Upper lobe of left lung (tissue), 6 donors: ENCODE measurements at regions not wholly inside any gene's neighbourhood (a gene's known extent, or its start where the extent isn't known, plus 50 kb on each side); places are given as distances from the start of the nearest gene placed in this dataset.

Experiments used
- ATAC-seq, 2 donors: fragments of 200-7000 bp; cut with Tn5 transposase; one replicate each; pipeline ENCODE4 v1.9.1; 2022; ENCODE audit warnings: mild to moderate bottlenecking in 2 of 2, moderate library complexity in 2 of 2; ENCODE audit not compliant: low FRiP score in 2 of 2
- DNase-seq, 2 donors: peaks; one replicate each; pipeline ENCODE4 v3.0.0-alpha.2; 2019 to 2020
- H3K27ac ChIP-seq, 4 donors: fragments of 200-600 bp; sonication (generic); one replicate each; pipeline ENCODE4 v1.5.1; 2016 to 2019
- H3K27me3 ChIP-seq, 4 donors: fragments of 200-600 bp; sonication (generic); one replicate each; pipeline ENCODE4 v1.5.1; 2017 to 2019
- H3K36me3 ChIP-seq, 4 donors: fragments of 200-600 bp; sonication (generic); one replicate each; pipeline ENCODE4 v1.5.1; 2016 to 2019
- H3K4me1 ChIP-seq, 4 donors: fragments of 200-600 bp; sonication (generic); one replicate each; pipeline ENCODE4 v1.5.1; 2018 to 2019
- H3K4me3 ChIP-seq, 4 donors: fragments of 200-600 bp; sonication (generic); one replicate each; pipeline ENCODE4 v1.5.1; 2017 to 2019; ENCODE audit warnings: mild to moderate bottlenecking in 2 of 4, moderate library complexity in 1 of 4
- H3K9me3 ChIP-seq, 4 donors: fragments of 200-600 bp; sonication (generic); one replicate each; pipeline ENCODE4 v1.5.1; 2018 to 2019
- EP300 ChIP-seq, 4 donors: sonication (generic); formaldehyde crosslinking; IDR thresholded peaks; one replicate each; pipeline ENCODE4 v1.5.1; 2017; ENCODE audit warnings: antibody characterized with exemption in 4 of 4, control low read depth in 2 of 4
- POLR2A ChIP-seq, 4 donors: fragments of 450-650 bp; IDR thresholded peaks; one replicate each; pipeline ENCODE4 v1.5.1; 2016 to 2017; ENCODE audit warnings: antibody characterized with exemption in 4 of 4, mild to moderate bottlenecking in 2 of 4
- POLR2AphosphoS5 ChIP-seq, 2 donors: sonication (generic); formaldehyde crosslinking; IDR thresholded peaks; one replicate each; pipeline ENCODE4 v1.5.1; 2017; ENCODE audit warnings: antibody characterized with exemption in 2 of 2
- WGBS, 2 donors: methylation state at CpG; one replicate each; pipeline ENCODE4 v1.1.5; 2017 to 2018; 5-methylcytosine and 5-hydroxymethylcytosine counted together
- TF ChIP-seq, protein P1 (sequence below), 6 experiments: fragments of 450-650 bp in 4 of 6; fragments of 200-600 bp in 2 of 6; sonication (generic) in 2 of 6; IDR thresholded peaks; one replicate each; pipeline ENCODE4 v1.5.1; 2016 to 2019; ENCODE audit warnings: antibody characterized with exemption in 6 of 6
- donor health status: DM: no; HTN: no; CAD: no; lungs with moderate emphysema.
- donor health status: DM: no; HTN: yes; CAD: no; lungs with severe emphysema.

DNA sequence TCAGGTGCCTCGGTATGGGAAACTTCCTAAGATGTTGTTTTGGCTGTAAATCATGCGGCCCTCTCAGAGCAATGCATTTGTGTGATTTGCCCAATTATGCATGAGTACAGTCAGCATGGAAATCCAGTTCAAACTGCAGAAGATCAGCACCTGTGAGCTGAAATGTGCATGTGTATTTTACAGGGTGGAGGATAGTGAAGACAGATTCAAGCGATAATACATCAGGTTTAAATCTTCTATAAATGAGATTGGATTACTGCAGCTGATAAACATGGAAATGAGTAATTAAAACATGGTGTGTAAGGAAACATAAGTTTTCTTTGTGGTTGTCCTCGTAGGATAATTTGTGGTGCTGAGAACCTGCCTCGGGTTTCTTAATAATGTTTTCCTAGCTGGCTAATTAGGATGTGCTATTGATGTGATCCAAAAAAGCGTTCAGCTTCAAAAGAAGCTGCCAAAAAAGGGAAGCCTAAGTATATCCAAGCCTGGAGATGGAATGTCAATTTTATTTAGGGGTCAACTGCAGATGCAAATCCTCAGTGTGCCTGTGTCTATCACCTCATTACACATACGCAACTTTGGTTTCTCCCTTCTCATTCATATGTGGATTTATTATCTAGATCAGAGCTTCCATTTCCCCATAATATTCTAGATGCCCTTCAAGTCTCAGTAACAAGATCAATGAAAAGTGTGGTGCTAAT lies 117.1 kb upstream of the CCDC28A start:
- WGBS, 2 donors, result 77 to 82% methylated on average over 7 of the region's 7 CpGs
- DNase-seq (no peak), ATAC-seq (no peak)
- Histone ChIP-seq H3K27me3 (no peaks in the 10 kb centered on the region), H3K9me3 (no peaks in the 10 kb centered on the region), H3K4me1 (no peaks in the 10 kb centered on the region), H3K36me3 (no peaks in the 10 kb centered on the region), H3K27ac (no peak overlapping the region), H3K4me3 (no peak overlapping the region)
- TF ChIP-seq, protein P1, sequence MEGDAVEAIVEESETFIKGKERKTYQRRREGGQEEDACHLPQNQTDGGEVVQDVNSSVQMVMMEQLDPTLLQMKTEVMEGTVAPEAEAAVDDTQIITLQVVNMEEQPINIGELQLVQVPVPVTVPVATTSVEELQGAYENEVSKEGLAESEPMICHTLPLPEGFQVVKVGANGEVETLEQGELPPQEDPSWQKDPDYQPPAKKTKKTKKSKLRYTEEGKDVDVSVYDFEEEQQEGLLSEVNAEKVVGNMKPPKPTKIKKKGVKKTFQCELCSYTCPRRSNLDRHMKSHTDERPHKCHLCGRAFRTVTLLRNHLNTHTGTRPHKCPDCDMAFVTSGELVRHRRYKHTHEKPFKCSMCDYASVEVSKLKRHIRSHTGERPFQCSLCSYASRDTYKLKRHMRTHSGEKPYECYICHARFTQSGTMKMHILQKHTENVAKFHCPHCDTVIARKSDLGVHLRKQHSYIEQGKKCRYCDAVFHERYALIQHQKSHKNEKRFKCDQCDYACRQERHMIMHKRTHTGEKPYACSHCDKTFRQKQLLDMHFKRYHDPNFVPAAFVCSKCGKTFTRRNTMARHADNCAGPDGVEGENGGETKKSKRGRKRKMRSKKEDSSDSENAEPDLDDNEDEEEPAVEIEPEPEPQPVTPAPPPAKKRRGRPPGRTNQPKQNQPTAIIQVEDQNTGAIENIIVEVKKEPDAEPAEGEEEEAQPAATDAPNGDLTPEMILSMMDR (IDR thresholded peaks at IDR 0.05), result no peak
- TF ChIP-seq EP300 (IDR thresholded peaks at IDR 0.05) (no peak), POLR2A (IDR thresholded peaks at IDR 0.05) (no peak), POLR2AphosphoS5 (IDR thresholded peaks at IDR 0.05) (no peak)

DNA sequence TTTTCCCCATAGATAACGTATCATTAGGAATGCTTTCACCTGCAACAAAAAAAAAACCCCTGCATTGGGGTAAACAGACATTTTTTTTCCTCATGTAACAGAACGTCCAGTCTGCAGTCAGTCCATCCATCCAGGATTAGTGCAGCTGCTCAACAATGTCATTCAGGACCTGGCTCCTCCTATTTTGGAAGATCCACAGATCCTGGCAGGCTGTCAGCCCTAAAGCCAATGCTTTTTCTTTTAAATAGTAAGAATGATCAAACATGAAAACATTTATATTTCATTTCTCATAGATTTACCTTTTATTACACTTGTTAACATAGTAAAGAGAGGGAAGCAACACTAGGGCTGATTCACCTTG lies 116.5 kb upstream of the CCDC28A start:
- TF ChIP-seq EP300 (IDR thresholded peaks at IDR 0.05) (no peak), POLR2A (IDR thresholded peaks at IDR 0.05) (no peak), POLR2AphosphoS5 (IDR thresholded peaks at IDR 0.05) (no peak)
- TF ChIP-seq, protein P1 (IDR thresholded peaks at IDR 0.05), result no peak
- Histone ChIP-seq H3K4me1 (no peaks in the 10 kb centered on the region), H3K4me3 (no peak overlapping the region), H3K27me3 (no peaks in the 10 kb centered on the region), H3K36me3 (no peaks in the 10 kb centered on the region), H3K9me3 (no peaks in the 10 kb centered on the region), H3K27ac (no peak overlapping the region)
- DNase-seq, result no peak
- WGBS, 2 donors, result 56 to 59% methylated on average over 2 of the region's 2 CpGs
- ATAC-seq, result no peak

DNA sequence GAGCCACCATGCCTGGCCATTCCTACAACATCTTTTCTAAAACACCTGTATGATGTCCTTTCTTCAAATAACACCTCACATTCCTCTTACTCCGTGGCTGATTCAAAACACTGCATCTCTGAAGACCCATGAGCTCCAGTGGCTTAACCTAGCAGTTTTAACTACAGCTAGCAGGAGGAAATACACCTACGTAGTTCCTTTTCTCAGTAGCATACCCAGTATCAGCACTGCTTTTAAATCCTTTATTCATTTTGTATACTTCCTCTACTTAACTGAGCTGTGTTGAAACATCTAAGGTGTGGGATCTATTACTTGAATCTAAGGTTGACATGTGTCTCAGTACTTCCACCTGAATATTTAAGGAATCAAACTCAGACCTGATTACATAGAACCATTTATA lies 113.6 kb upstream of the CCDC28A start:
- H3K27me3 ChIP-seq, result no peaks in the 10 kb centered on the region
- no peak for DNase-seq
- ATAC-seq, result no peak
- no peak overlapping the region for H3K27ac ChIP-seq
- H3K36me3 ChIP-seq, result no peaks in the 10 kb centered on the region
- H3K4me1 ChIP-seq, result no peaks in the 10 kb centered on the region
- TF ChIP-seq POLR2A (IDR thresholded peaks at IDR 0.05) (no peak), POLR2AphosphoS5 (IDR thresholded peaks at IDR 0.05) (no peak), EP300 (IDR thresholded peaks at IDR 0.05) (no peak)
- TF ChIP-seq, protein P1 (IDR thresholded peaks at IDR 0.05), result no peak
- no peaks in the 10 kb centered on the region for H3K9me3 ChIP-seq
- no peak overlapping the region for H3K4me3 ChIP-seq
- 80 to 86% methylated on average over 2 of the region's 2 CpGs for WGBS, 2 donors

DNA sequence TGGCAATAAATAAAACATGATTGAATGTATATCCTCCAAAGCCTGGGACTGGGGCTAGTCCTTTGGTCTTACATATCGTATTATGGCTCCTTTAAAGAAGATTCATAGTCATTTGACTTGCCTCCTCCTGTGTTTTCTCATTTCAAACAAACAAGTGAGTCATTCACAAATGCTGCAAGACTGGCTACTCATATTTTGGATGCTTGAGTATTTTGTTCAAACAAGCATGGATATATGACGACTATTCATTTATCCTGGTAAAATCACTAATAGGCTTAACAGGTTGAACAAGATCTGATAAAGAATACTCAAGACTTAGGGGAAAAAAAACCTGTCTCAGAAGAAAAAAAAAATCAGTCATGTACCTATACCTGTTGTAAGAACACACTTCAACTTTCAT lies 111.1 kb upstream of the CCDC28A start:
- Histone ChIP-seq H3K4me1 (no peaks in the 10 kb centered on the region), H3K27me3 (no peaks in the 10 kb centered on the region), H3K27ac (no peak overlapping the region), H3K36me3 (no peaks in the 10 kb centered on the region), H3K9me3 (no peaks in the 10 kb centered on the region), H3K4me3 (no peak overlapping the region)
- 62 to 67% methylated on average over 2 of the region's 2 CpGs for WGBS, 2 donors
- no peak for ATAC-seq
- no peak for DNase-seq
- TF ChIP-seq, protein P1 (IDR thresholded peaks at IDR 0.05), result no peak
- TF ChIP-seq POLR2AphosphoS5 (IDR thresholded peaks at IDR 0.05) (no peak), EP300 (IDR thresholded peaks at IDR 0.05) (no peak), POLR2A (IDR thresholded peaks at IDR 0.05) (no peak)

DNA sequence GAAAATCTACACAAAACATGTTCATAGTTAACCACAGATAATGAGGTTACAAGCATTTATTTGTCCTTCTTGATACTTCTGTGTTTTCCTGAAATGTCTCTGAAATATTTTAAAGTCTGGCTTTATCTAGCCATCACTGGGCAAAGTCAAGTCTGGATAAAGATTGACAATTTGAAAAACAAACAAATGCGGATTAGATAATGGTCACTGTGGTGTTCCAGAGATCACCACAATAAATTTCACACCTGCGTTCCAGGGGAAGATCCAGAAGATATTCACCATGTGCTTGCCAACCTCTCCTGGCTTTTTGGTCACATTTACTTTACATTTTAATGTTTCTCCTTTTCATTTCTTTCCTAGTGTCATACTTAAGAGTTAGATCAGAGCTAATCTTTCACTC lies 109.7 kb upstream of the CCDC28A start:
- WGBS, 2 donors, result 85 to 88% methylated on average over 2 of the region's 2 CpGs
- H3K4me3 ChIP-seq, result no peak overlapping the region
- ATAC-seq, result no peak
- no peak overlapping the region for H3K27ac ChIP-seq
- no peak for DNase-seq
- H3K36me3 ChIP-seq, result no peaks in the 10 kb centered on the region
- H3K4me1 ChIP-seq, result no peaks in the 10 kb centered on the region
- no peaks in the 10 kb centered on the region for H3K9me3 ChIP-seq
- TF ChIP-seq POLR2AphosphoS5 (IDR thresholded peaks at IDR 0.05) (no peak), EP300 (IDR thresholded peaks at IDR 0.05) (no peak), POLR2A (IDR thresholded peaks at IDR 0.05) (no peak)
- TF ChIP-seq, protein P1 (IDR thresholded peaks at IDR 0.05), result no peak
- H3K27me3 ChIP-seq, result no peaks in the 10 kb centered on the region
